ENCODE measurements at regions not wholly inside any gene's neighbourhood (a gene's known extent, or its start where the extent isn't known, plus 50 kb on each side); places are given as distances from the start of the nearest gene placed in this dataset.

- TF ChIP-seq POLR2AphosphoS5 (IDR thresholded peaks at IDR 0.05; ENCODE audit: low read depth, low read length): no peak
- no peak for TF ChIP-seq POLR2A (IDR thresholded peaks at IDR 0.05; ENCODE audit: low read depth, low read length)
- TF ChIP-seq TAF1 (IDR thresholded peaks at IDR 0.05; ENCODE audit: low read depth, low read length): no peak
- TF ChIP-seq PAX5 (IDR thresholded peaks at IDR 0.05; ENCODE audit: insufficient read depth, low read length, severe bottlenecking): no peak
These were observed 246.0 kb upstream of the ECI2 start for GRCh38 chr6:4381381-4381780.

Data from GM12891 (cell line).